DOHH2 (cell line): ENCODE measurements at regions not wholly inside any gene's neighbourhood (a gene's known extent, or its start where the extent isn't known, plus 50 kb on each side); places are given as distances from the start of the nearest gene placed in this dataset.

Experiments
- EZH2phosphoT487 ChIP-seq: fragments of 200-600 bp; sonication (generic); IDR thresholded peaks from 2 replicates; pipeline ENCODE4 v1.6.1; 2017; ENCODE audit warnings: borderline replicate concordance, mild to moderate bottlenecking, antibody characterized with exemption, low read length, moderate library complexity, mixed read lengths
- TF ChIP-seq, protein P1 (sequence below): fragments of 200-600 bp; sonication (generic); IDR thresholded peaks from one replicate; pipeline ENCODE4 v1.5.1; 2014; ENCODE audit warnings: antibody characterized with exemption, mild to moderate bottlenecking, low read depth, low read length; ENCODE audit not compliant: poor library complexity, severe bottlenecking

DNA sequence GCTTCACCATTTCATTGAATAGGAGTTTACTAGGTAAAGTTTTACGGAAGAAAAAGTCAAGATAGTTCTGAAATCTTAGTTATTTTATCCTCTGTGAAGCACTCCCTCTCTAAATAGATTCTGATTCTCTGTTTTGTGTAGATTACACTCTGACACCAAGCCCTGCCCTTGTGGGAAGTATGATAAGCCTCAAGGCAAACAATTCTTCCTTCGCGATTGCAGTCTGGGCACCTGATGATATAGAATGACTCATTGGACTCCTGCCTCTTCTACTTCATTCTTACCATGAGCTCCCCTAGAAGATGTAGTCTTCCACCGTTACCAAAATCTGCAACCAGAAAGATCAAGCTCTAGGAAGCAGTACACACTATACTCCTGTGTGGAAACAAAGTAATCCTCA, 626.9 kb upstream of the PTGER4 start:
- TF ChIP-seq, protein P1, sequence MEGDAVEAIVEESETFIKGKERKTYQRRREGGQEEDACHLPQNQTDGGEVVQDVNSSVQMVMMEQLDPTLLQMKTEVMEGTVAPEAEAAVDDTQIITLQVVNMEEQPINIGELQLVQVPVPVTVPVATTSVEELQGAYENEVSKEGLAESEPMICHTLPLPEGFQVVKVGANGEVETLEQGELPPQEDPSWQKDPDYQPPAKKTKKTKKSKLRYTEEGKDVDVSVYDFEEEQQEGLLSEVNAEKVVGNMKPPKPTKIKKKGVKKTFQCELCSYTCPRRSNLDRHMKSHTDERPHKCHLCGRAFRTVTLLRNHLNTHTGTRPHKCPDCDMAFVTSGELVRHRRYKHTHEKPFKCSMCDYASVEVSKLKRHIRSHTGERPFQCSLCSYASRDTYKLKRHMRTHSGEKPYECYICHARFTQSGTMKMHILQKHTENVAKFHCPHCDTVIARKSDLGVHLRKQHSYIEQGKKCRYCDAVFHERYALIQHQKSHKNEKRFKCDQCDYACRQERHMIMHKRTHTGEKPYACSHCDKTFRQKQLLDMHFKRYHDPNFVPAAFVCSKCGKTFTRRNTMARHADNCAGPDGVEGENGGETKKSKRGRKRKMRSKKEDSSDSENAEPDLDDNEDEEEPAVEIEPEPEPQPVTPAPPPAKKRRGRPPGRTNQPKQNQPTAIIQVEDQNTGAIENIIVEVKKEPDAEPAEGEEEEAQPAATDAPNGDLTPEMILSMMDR = no peak
- no peak for TF ChIP-seq EZH2phosphoT487
